GM23338 (cell line): ENCODE measurements at regions not wholly inside any gene's neighbourhood (a gene's known extent, or its start where the extent isn't known, plus 50 kb on each side); places are given as distances from the start of the nearest gene placed in this dataset.

Experiments used
- ATAC-seq: fragments of 200-7000 bp; cut with Tn5 transposase; 3 replicates; pipeline ENCODE4 v1.9.1; 2020
- DNase-seq: peaks from one replicate; pipeline ENCODE4 v3.0.0-alpha.2; 2015; ENCODE audit warnings: low spot score
- H2AFZ ChIP-seq: fragments of 200-600 bp; sonication (generic); 2 replicates; pipeline ENCODE4 v1.8.0; 2016; ENCODE audit warnings: antibody characterized with exemption, mild to moderate bottlenecking, moderate library complexity
- H3F3A ChIP-seq: fragments of 200-600 bp; sonication (generic); replicated peaks from 2 replicates; pipeline ENCODE4 v1.8.0; 2017; ENCODE audit warnings: antibody characterized with exemption, mixed run types, low read depth
- H3K27ac ChIP-seq: fragments of 200-600 bp; sonication (generic); 2 replicates; pipeline ENCODE4 v1.6.1; 2016; ENCODE audit warnings: low read depth
- H3K27me3 ChIP-seq: fragments of 200-600 bp; sonication (generic); 2 replicates; pipeline ENCODE4 v1.8.0; 2016; ENCODE audit warnings: mild to moderate bottlenecking, mixed run types, moderate library complexity; ENCODE audit not compliant: insufficient read depth
- H3K36me3 ChIP-seq: fragments of 200-600 bp; sonication (generic); 2 replicates; pipeline ENCODE4 v1.8.0; 2016; ENCODE audit warnings: mild to moderate bottlenecking; ENCODE audit not compliant: insufficient read depth
- H3K4me1 ChIP-seq: fragments of 200-600 bp; sonication (generic); 2 replicates; pipeline ENCODE4 v1.8.0; 2016; ENCODE audit warnings: mild to moderate bottlenecking, moderate library complexity; ENCODE audit not compliant: insufficient read depth
- H3K4me2 ChIP-seq: fragments of 200-600 bp; sonication (generic); 2 replicates; pipeline ENCODE4 v1.7.1; 2017; ENCODE audit warnings: mixed run types
- H3K4me3 ChIP-seq: fragments of 200-600 bp; sonication (generic); 2 replicates; pipeline ENCODE4 v1.6.1; 2016; ENCODE audit warnings: mixed run types
- H3K79me2 ChIP-seq: fragments of 200-600 bp; sonication (generic); replicated peaks from 2 replicates; pipeline ENCODE4 v1.8.0; 2017; ENCODE audit warnings: mild to moderate bottlenecking; ENCODE audit not compliant: insufficient read depth
- H3K9me2 ChIP-seq: fragments of 200-600 bp; sonication (generic); 2 replicates; pipeline ENCODE4 v1.8.0; 2017; ENCODE audit not compliant: insufficient read depth
- H4K20me1 ChIP-seq: fragments of 200-600 bp; sonication (generic); replicated peaks from 2 replicates; pipeline ENCODE4 v1.8.0; 2017; ENCODE audit warnings: mild to moderate bottlenecking; ENCODE audit not compliant: insufficient read depth
- H3K27ac Mint-ChIP-seq: 2 replicates; pipeline ENCODE4 v1.8.0; 2020; ENCODE audit warnings: inconsistent platforms, mild to moderate bottlenecking, moderate library complexity, mixed read lengths
- H3K27me3 Mint-ChIP-seq: 3 replicates; pipeline ENCODE4 v1.8.0; 2022; ENCODE audit warnings: low read depth, mild to moderate bottlenecking, moderate library complexity, mixed read lengths, inconsistent platforms; ENCODE audit not compliant: insufficient read depth, poor library complexity
- H3K36me3 Mint-ChIP-seq: 3 replicates; pipeline ENCODE4 v1.8.0; 2021; ENCODE audit warnings: low read depth, mild to moderate bottlenecking, inconsistent platforms, moderate library complexity, mixed read lengths
- H3K4me1 Mint-ChIP-seq: 3 replicates; pipeline ENCODE4 v1.8.0; 2020; ENCODE audit warnings: mild to moderate bottlenecking, inconsistent platforms, mixed read lengths
- H3K4me3 Mint-ChIP-seq: 3 replicates; pipeline ENCODE4 v1.8.0; 2021; ENCODE audit warnings: moderate library complexity, mild to moderate bottlenecking, inconsistent platforms, mixed read lengths
- H3K9me3 Mint-ChIP-seq: 3 replicates; pipeline ENCODE4 v1.8.0; 2020; ENCODE audit warnings: moderate library complexity, mild to moderate bottlenecking, inconsistent platforms, mixed read lengths
- CREB1 ChIP-seq: fragments of 250-450 bp; sonication (Bioruptor Pico); IDR thresholded peaks from 2 replicates; pipeline ENCODE4 v1.5.0; 2020; ENCODE audit warnings: low read depth, mild to moderate bottlenecking, moderate library complexity
- ETS1 ChIP-seq: IDR thresholded peaks from 2 replicates; pipeline ENCODE4 v1.6.1; 2016; ENCODE audit warnings: antibody characterized with exemption
- REST ChIP-seq: IDR thresholded peaks from one replicate; pipeline ENCODE4 v1.6.1; 2018; ENCODE audit warnings: antibody characterized with exemption; ENCODE audit not compliant: unreplicated experiment
- ZNF331 ChIP-seq: fragments of 250-450 bp; sonication (Bioruptor Pico); IDR thresholded peaks from 2 replicates; pipeline ENCODE4 v1.5.0; 2020; ENCODE audit warnings: low read depth, mild to moderate bottlenecking, moderate library complexity
- ZNF462 ChIP-seq: fragments of 250-450 bp; sonication (Bioruptor Pico); IDR thresholded peaks from 2 replicates; pipeline ENCODE4 v1.5.0; 2020; ENCODE audit warnings: mild to moderate bottlenecking, moderate library complexity

- no peak for TF ChIP-seq ZNF462
Measured at GRCh38 chr9:111152614-111153406, 114.5 kb upstream of the LPAR1 start (continued).

- no peak overlapping the region for H2AFZ ChIP-seq
- ATAC-seq: no peak
- Mint-ChIP-seq H3K4me3 (no peak overlapping the region), H3K27ac (no peak overlapping the region), H3K9me3 (no peaks in the 10 kb centered on the region), H3K4me1 (no peaks in the 10 kb centered on the region), H3K27me3 (no peaks in the 10 kb centered on the region), H3K36me3 (no peaks in the 10 kb centered on the region)
- no peaks in the 10 kb centered on the region for H3K36me3 ChIP-seq
- H3K4me1 ChIP-seq: no peaks in the 10 kb centered on the region
- DNase-seq: no peak
- no peaks in the 10 kb centered on the region for H3K27me3 ChIP-seq
- H3K4me2 ChIP-seq: no peak overlapping the region
- no peaks in the 10 kb centered on the region for H4K20me1 ChIP-seq
- H3K9me2 ChIP-seq: peaks cover 3% of the 10 kb centered on the region; the same call in 1 of the 2 replicates
- no peaks in the 10 kb centered on the region for H3K79me2 ChIP-seq
- no peaks in the 10 kb centered on the region for H3F3A ChIP-seq
- no peak overlapping the region for H3K27ac ChIP-seq
- H3K4me3 ChIP-seq: no peak overlapping the region
- TF ChIP-seq CREB1 (CRISPR knock-in tag): no peak
- TF ChIP-seq REST: no peak
- TF ChIP-seq ZNF331 (CRISPR knock-in tag): no peak
- no peak for TF ChIP-seq ETS1
Measured at GRCh38 chr9:111151537-111151936, 113.3 kb upstream of the LPAR1 start.
